RWPE2 (cell line): ENCODE measurements at regions not wholly inside any gene's neighbourhood (a gene's known extent, or its start where the extent isn't known, plus 50 kb on each side); places are given as distances from the start of the nearest gene placed in this dataset.

Experiments used
- ATAC-seq: fragments of 200-7000 bp; cut with Tn5 transposase; 3 replicates; pipeline ENCODE4 v1.9.1; 2021; ENCODE audit warnings: low read depth
- DNase-seq: peaks from one replicate; pipeline ENCODE4 v3.0.0-alpha.2; 2020; ENCODE audit warnings: low spot score
- H3K27ac ChIP-seq: fragments of 450-650 bp; 2 replicates; pipeline ENCODE4 v1.5.1; 2017; ENCODE audit warnings: mild to moderate bottlenecking; ENCODE audit not compliant: poor library complexity, severe bottlenecking
- H3K27me3 ChIP-seq: fragments of 250-450 bp; sonication (Bioruptor Pico); 2 replicates; pipeline ENCODE4 v1.5.1; 2021; ENCODE audit warnings: mild to moderate bottlenecking, moderate library complexity; ENCODE audit not compliant: insufficient read depth, poor library complexity, severe bottlenecking
- H3K36me3 ChIP-seq: fragments of 250-450 bp; sonication (Bioruptor Pico); 2 replicates; pipeline ENCODE4 v1.5.1; 2020; ENCODE audit warnings: low read depth, mild to moderate bottlenecking, moderate library complexity
- H3K4me1 ChIP-seq: fragments of 250-450 bp; sonication (Bioruptor Pico); 2 replicates; pipeline ENCODE4 v1.5.1; 2021; ENCODE audit warnings: mild to moderate bottlenecking, moderate library complexity; ENCODE audit not compliant: insufficient read depth, poor library complexity, severe bottlenecking
- H3K4me3 ChIP-seq: fragments of 250-450 bp; sonication (Bioruptor Pico); 2 replicates; pipeline ENCODE4 v1.5.1; 2021; ENCODE audit warnings: mild to moderate bottlenecking, moderate library complexity; ENCODE audit not compliant: severe bottlenecking
- H3K9me3 ChIP-seq: fragments of 250-450 bp; sonication (Bioruptor Pico); 2 replicates; pipeline ENCODE4 v1.5.1; 2021; ENCODE audit warnings: mild to moderate bottlenecking, moderate library complexity; ENCODE audit not compliant: severe bottlenecking
- TF ChIP-seq, protein P1 (sequence below): fragments of 450-650 bp; IDR thresholded peaks from one replicate; pipeline ENCODE4 v1.5.1; 2017; ENCODE audit warnings: mild to moderate bottlenecking, moderate library complexity; ENCODE audit not compliant: poor library complexity, severe bottlenecking

DNA sequence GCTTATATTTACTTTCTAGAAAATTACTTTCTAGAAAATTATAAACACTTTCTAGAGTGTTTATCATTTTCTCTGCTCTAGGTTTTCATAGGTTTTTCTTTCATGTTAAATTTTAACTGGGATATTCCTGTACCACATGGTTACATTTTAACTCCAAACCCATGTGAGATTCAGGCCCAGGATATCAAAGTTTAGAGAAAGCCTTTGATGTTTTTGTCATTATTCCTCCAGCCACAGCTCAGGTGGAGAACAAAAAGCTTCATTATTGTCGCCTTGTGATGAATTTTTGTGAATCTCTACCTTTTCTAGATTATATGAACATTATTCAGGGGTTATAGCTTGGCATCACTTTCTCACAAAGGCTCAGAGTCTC, 816.0 kb downstream of the SQOR start:
- TF ChIP-seq, protein P1, sequence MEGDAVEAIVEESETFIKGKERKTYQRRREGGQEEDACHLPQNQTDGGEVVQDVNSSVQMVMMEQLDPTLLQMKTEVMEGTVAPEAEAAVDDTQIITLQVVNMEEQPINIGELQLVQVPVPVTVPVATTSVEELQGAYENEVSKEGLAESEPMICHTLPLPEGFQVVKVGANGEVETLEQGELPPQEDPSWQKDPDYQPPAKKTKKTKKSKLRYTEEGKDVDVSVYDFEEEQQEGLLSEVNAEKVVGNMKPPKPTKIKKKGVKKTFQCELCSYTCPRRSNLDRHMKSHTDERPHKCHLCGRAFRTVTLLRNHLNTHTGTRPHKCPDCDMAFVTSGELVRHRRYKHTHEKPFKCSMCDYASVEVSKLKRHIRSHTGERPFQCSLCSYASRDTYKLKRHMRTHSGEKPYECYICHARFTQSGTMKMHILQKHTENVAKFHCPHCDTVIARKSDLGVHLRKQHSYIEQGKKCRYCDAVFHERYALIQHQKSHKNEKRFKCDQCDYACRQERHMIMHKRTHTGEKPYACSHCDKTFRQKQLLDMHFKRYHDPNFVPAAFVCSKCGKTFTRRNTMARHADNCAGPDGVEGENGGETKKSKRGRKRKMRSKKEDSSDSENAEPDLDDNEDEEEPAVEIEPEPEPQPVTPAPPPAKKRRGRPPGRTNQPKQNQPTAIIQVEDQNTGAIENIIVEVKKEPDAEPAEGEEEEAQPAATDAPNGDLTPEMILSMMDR: no peak

DNA sequence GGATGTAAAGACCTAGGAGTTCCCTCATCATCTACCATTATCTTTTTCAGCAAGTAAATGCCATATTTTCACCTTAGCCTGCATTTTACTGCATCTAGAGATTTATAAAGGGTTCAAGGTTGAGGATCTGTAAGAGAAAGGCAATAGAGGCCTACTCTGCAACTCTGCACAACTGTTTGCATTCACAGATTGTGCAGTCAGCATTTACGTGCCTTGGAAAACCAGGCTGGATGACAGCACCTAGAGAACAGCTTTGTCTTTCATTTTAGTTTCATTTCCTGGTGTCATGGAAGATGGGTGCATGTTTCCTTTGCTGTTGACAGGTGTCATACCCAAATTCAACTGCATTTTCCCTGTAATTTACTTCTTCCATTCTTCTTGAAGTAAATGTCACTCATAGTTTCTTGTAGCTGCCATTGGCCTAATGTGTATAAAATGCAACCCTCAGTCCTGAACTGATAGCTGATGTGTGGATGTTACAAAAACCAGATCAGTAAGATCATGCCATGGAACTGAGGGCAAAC, 817.5 kb downstream of the SQOR start:
- H3K9me3 ChIP-seq: no peaks in the 10 kb centered on the region
- no peaks in the 10 kb centered on the region for H3K4me1 ChIP-seq
- no peaks in the 10 kb centered on the region for H3K27me3 ChIP-seq
- TF ChIP-seq, protein P1: no peak
- no peak overlapping the region for H3K4me3 ChIP-seq
- ATAC-seq (no peak), DNase-seq (no peak)
- no peaks in the 10 kb centered on the region for H3K36me3 ChIP-seq
- H3K27ac ChIP-seq: no peak overlapping the region

More for the DNA sequence above, 816.0 kb downstream of the SQOR start:
- Histone ChIP-seq H3K36me3 (no peaks in the 10 kb centered on the region), H3K9me3 (no peaks in the 10 kb centered on the region), H3K4me3 (no peak overlapping the region), H3K27me3 (no peaks in the 10 kb centered on the region), H3K4me1 (no peaks in the 10 kb centered on the region), H3K27ac (no peak overlapping the region)
- DNase-seq: no peak
- ATAC-seq: no peak

DNA sequence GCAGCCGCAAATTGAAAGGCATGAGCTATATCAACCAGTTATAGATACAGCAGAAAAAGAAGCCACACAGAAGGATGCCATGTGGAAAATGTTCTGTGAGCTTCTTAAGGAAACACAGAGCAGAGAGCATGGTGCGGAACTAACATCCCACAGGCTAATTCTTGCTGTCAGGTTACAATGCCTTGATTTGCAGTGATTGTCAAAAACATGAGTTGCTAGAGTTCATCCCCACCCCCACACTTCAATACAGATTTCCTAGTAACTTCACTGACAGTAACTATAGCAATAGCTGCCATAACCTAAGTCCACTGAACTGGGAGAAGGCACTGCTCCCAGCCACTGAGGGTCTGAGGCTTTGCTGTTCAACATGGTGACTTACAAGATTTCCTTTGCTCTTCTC, 821.6 kb downstream of the SQOR start:
- ATAC-seq (no peak), DNase-seq (no peak)
- H3K36me3 ChIP-seq: no peaks in the 10 kb centered on the region
- no peak overlapping the region for H3K4me3 ChIP-seq
- no peaks in the 10 kb centered on the region for H3K9me3 ChIP-seq
- H3K27me3 ChIP-seq: no peaks in the 10 kb centered on the region
- H3K4me1 ChIP-seq: no peaks in the 10 kb centered on the region
- TF ChIP-seq, protein P1: no peak
- H3K27ac ChIP-seq: no peak overlapping the region

DNA sequence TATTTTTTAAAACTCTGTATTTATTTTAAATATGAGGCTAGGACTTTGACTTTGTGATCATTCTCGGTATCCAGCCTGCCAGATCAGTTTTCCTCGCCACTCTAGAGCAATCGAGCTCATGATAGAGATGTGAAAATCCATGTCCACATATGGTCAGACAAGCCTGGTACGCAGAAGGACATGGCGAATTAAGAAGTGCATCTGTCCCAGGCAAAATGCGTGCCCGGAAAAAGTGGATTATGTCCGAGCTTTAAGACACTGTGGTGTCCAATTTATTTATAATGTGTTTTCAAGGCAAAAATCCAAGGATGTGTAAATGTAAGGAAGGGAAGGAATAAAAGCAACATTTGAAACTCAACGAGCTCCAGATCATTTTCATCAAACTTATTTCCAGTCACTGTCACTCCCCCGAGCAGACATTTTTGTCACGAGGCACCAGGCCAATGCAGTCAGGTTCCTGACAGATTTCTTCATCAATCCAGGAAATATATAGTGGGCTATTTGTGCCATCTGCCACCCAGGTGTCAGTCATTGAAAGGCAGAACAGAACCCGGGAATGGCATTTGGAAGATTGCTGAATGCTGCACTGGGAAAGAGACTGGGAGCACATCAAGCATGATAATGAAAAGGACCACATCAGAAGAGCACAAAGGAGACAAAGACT, 825.7 kb downstream of the SQOR start:
- H3K36me3 ChIP-seq: no peaks in the 10 kb centered on the region
- no peaks in the 10 kb centered on the region for H3K9me3 ChIP-seq
- DNase-seq (no peak), ATAC-seq (no peak)
- no peak overlapping the region for H3K27ac ChIP-seq
- no peak overlapping the region for H3K4me3 ChIP-seq
- H3K27me3 ChIP-seq: peaks cover 4% of the 10 kb centered on the region
- H3K4me1 ChIP-seq: no peaks in the 10 kb centered on the region
- TF ChIP-seq, protein P1: no peak

DNA sequence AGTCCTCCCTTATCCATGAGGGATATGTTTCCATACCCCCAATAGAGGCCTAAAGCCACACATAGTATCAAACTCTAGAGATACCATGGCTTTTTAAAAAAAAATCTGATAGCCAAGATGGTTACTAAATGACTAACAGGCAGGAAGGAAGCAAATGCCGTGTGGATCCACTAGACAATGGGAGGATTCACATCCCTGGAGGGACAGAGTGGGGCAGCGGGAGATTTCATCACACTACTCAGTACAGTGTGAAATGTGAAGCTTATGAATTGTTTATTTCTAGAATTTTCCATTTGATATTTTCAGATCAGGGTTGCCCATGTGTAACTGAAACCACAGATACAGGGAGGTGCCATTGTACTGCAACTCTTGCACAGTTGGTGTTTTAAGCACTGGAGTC, 826.6 kb downstream of the SQOR start:
- Histone ChIP-seq H3K4me3 (no peak overlapping the region), H3K27ac (no peak overlapping the region), H3K27me3 (peaks cover 4% of the 10 kb centered on the region), H3K9me3 (no peaks in the 10 kb centered on the region), H3K36me3 (no peaks in the 10 kb centered on the region), H3K4me1 (no peaks in the 10 kb centered on the region)
- ATAC-seq (peak; percentile 69; the same call in 2 of the 3 replicates), DNase-seq (no peak)
- TF ChIP-seq, protein P1: no peak
